PC-9 (cell line): ENCODE measurements at regions not wholly inside any gene's neighbourhood (a gene's known extent, or its start where the extent isn't known, plus 50 kb on each side); places are given as distances from the start of the nearest gene placed in this dataset.
"Not testable (repeated sequence)": the region's sequence is repeated elsewhere in the genome, so short reads cannot be mapped to it uniquely, and the experiment has no call there.

Experiments used
- EZH2 ChIP-seq: fragments of 200-600 bp; sonication (generic); IDR thresholded peaks from 2 replicates; pipeline ENCODE4 v1.8.0; 2017; ENCODE audit warnings: antibody characterized with exemption, low read depth
- TF ChIP-seq, protein P1 (sequence below): fragments of 200-600 bp; sonication (generic); conservative IDR thresholded peaks from 2 replicates; pipeline ENCODE4 v1.6.1; 2017; ENCODE audit warnings: mixed run types, antibody characterized with exemption, mild to moderate bottlenecking, moderate library complexity

DNA sequence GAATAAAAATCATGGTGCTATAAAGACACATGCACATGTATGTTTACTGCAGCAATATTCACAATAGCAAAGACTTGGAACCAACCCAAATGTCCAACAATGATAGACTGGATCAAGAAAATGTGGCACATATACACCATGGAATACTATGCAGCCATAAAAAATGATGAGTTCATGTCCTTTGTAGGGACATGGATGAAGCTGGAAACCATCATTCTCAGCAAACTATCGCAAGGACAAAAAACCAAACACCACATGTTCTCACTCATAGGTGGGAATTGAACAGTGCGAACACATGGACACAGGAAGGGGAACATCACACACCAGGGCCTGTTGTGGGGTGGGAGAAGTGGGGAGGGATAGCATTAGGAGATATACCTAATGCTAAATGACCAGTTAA, 185.9 kb downstream of the TPBG start:
- TF ChIP-seq, protein P1, sequence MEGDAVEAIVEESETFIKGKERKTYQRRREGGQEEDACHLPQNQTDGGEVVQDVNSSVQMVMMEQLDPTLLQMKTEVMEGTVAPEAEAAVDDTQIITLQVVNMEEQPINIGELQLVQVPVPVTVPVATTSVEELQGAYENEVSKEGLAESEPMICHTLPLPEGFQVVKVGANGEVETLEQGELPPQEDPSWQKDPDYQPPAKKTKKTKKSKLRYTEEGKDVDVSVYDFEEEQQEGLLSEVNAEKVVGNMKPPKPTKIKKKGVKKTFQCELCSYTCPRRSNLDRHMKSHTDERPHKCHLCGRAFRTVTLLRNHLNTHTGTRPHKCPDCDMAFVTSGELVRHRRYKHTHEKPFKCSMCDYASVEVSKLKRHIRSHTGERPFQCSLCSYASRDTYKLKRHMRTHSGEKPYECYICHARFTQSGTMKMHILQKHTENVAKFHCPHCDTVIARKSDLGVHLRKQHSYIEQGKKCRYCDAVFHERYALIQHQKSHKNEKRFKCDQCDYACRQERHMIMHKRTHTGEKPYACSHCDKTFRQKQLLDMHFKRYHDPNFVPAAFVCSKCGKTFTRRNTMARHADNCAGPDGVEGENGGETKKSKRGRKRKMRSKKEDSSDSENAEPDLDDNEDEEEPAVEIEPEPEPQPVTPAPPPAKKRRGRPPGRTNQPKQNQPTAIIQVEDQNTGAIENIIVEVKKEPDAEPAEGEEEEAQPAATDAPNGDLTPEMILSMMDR: not testable (repeated sequence)
- TF ChIP-seq EZH2: not testable (repeated sequence)
